ENCODE measurements at regions not wholly inside any gene's neighbourhood (a gene's known extent, or its start where the extent isn't known, plus 50 kb on each side); places are given as distances from the start of the nearest gene placed in this dataset.

GRCh38 chr9:731474-731873 is 110.0 kb upstream of the DMRT1 start (continued):
- no peak for TF ChIP-seq TBL1XR1 (IDR thresholded peaks at IDR 0.05; ENCODE audit: low read depth, low read length)
- TF ChIP-seq E4F1 (IDR thresholded peaks at IDR 0.05; ENCODE audit: borderline replicate concordance, partially characterized antibody) = no peak
- no peak for TF ChIP-seq PAX8 (IDR thresholded peaks at IDR 0.05)
- no peak for TF ChIP-seq RBBP5 (conservative IDR thresholded peaks at IDR 0.05)
- TF ChIP-seq FOXK2 (IDR thresholded peaks at IDR 0.05) = no peak
- TF ChIP-seq PKNOX1 (IDR thresholded peaks at IDR 0.05) = no peak
- no peak for TF ChIP-seq KDM1A (IDR thresholded peaks at IDR 0.05; ENCODE audit: borderline replicate concordance)
- TF ChIP-seq NFIC (IDR thresholded peaks at IDR 0.05; ENCODE audit: low read depth, low read length) = no peak

- intact Hi-C loops (cut with micrococcal nuclease; ENCODE audit: unreplicated experiment) (loop anchor here (10.0 kb wide), 1 partner anchor 60 kb away; no protein-coding TSS in a partner anchor), in situ Hi-C loops (cut with MboI) (no loop called here)
- Histone ChIP-seq H3K27ac (ENCODE audit: control insufficient read depth, insufficient read depth) (no peak overlapping the region), H2AFZ (ENCODE audit: control insufficient read depth, low read depth, low read length) (no peak overlapping the region), H3K9me3 (replicated peaks; ENCODE audit: control insufficient read depth, insufficient read depth, low read length) (no peaks in the 10 kb centered on the region), H3K36me3 (ENCODE audit: control insufficient read depth in 2 of 2, insufficient read depth in 2 of 2, low read length in 1 of 2) (no peaks in the 10 kb centered on the region), H3K4me2 (ENCODE audit: control insufficient read depth, insufficient read depth) (no peak overlapping the region), H3K27me3 (replicated peaks in 1 of 2; ENCODE audit: control insufficient read depth in 2 of 2, insufficient read depth in 2 of 2, low read length in 1 of 2) (no peaks in the 10 kb centered on the region; a peak in 2 of 4 replicates), H4K20me1 (ENCODE audit: control insufficient read depth, insufficient read depth) (no peaks in the 10 kb centered on the region), H3K9ac (ENCODE audit: control insufficient read depth, insufficient read depth, low read length) (no peak overlapping the region), H3K4me3 (no peak overlapping the region), H3K79me2 (ENCODE audit: control insufficient read depth, insufficient read depth, low read length) (no peaks in the 10 kb centered on the region), H3K4me1 (ENCODE audit: control insufficient read depth, insufficient read depth, low read length) (no peaks in the 10 kb centered on the region)
- FAIRE-seq = no peak
- 38% methylated on average over 9 of the region's 9 CpGs for WGBS (ENCODE audit: insufficient coverage, insufficient replicate concordance, low lambda C conversion rate, missing lambda C conversion rate)
- no TSS peak for BruUV-seq (replicated peaks)
- CTCF ChIA-PET = no interaction called here
- RAD21 ChIA-PET (ENCODE audit: unreplicated experiment) = no interaction called here
- ATAC-seq = no peak
- POLR2A ChIA-PET = no interaction called here
- no peak for DNase-seq (ENCODE audit: low read depth, low spot score)
- SMC1A ChIA-PET (ENCODE audit: uncharacterized antibody, unreplicated experiment) = no interaction called here
- TF ChIP-seq BHLHE40 (IDR thresholded peaks at IDR 0.05; ENCODE audit: borderline replicate concordance in 1 of 2, low read depth in 2 of 2, low read length in 1 of 2) (no peak), SP1 (IDR thresholded peaks at IDR 0.05; ENCODE audit: low read depth, low read length) (no peak), KLF5 (IDR thresholded peaks at IDR 0.05; ENCODE audit: partially characterized antibody) (no peak), NR2C1 (IDR thresholded peaks at IDR 0.05) (no peak), ATF2 (IDR thresholded peaks at IDR 0.05; ENCODE audit: low read length) (no peak), HSF1 (IDR thresholded peaks at IDR 0.05; ENCODE audit: low read depth, low read length) (no peak), RFX5 (IDR thresholded peaks at IDR 0.05; ENCODE audit: low read depth, low read length) (no peak), ZNF207 (IDR thresholded peaks at IDR 0.05; ENCODE audit: borderline replicate concordance) (no peak), HDAC6 (IDR thresholded peaks at IDR 0.05; ENCODE audit: unreplicated experiment) (no peak), NR2C2 (IDR thresholded peaks at IDR 0.05; ENCODE audit: borderline replicate concordance, control insufficient read depth, insufficient read length, low read depth) (no peak), FOXK2 (IDR thresholded peaks at IDR 0.05) (no peak)
Measured at GRCh38 chr9:734831-735511, 106.5 kb upstream of the DMRT1 start.

Data from GM12878 (cell line).